Upper lobe of left lung (tissue), 6 donors: ENCODE measurements at regions not wholly inside any gene's neighbourhood (a gene's known extent, or its start where the extent isn't known, plus 50 kb on each side); places are given as distances from the start of the nearest gene placed in this dataset.
"Not testable (repeated sequence)": the region's sequence is repeated elsewhere in the genome, so short reads cannot be mapped to it uniquely, and the experiment has no call there.

Experiments used
- ATAC-seq, 2 donors: fragments of 200-7000 bp; cut with Tn5 transposase; one replicate each; pipeline ENCODE4 v1.9.1; 2022; ENCODE audit warnings: mild to moderate bottlenecking in 2 of 2, moderate library complexity in 2 of 2; ENCODE audit not compliant: low FRiP score in 2 of 2
- DNase-seq, 2 donors: peaks; one replicate each; pipeline ENCODE4 v3.0.0-alpha.2; 2019 to 2020
- H3K27ac ChIP-seq, 4 donors: fragments of 200-600 bp; sonication (generic); one replicate each; pipeline ENCODE4 v1.5.1; 2016 to 2019
- H3K27me3 ChIP-seq, 4 donors: fragments of 200-600 bp; sonication (generic); one replicate each; pipeline ENCODE4 v1.5.1; 2017 to 2019
- H3K36me3 ChIP-seq, 4 donors: fragments of 200-600 bp; sonication (generic); one replicate each; pipeline ENCODE4 v1.5.1; 2016 to 2019
- H3K4me1 ChIP-seq, 4 donors: fragments of 200-600 bp; sonication (generic); one replicate each; pipeline ENCODE4 v1.5.1; 2018 to 2019
- H3K4me3 ChIP-seq, 4 donors: fragments of 200-600 bp; sonication (generic); one replicate each; pipeline ENCODE4 v1.5.1; 2017 to 2019; ENCODE audit warnings: mild to moderate bottlenecking in 2 of 4, moderate library complexity in 1 of 4
- H3K9me3 ChIP-seq, 4 donors: fragments of 200-600 bp; sonication (generic); one replicate each; pipeline ENCODE4 v1.5.1; 2018 to 2019
- CTCF ChIP-seq, 6 experiments: fragments of 450-650 bp in 4 of 6; fragments of 200-600 bp in 2 of 6; sonication (generic) in 2 of 6; IDR thresholded peaks; one replicate each; pipeline ENCODE4 v1.5.1; 2016 to 2019; ENCODE audit warnings: antibody characterized with exemption in 6 of 6
- EP300 ChIP-seq, 4 donors: sonication (generic); formaldehyde crosslinking; IDR thresholded peaks; one replicate each; pipeline ENCODE4 v1.5.1; 2017; ENCODE audit warnings: antibody characterized with exemption in 4 of 4, control low read depth in 2 of 4
- POLR2A ChIP-seq, 4 donors: fragments of 450-650 bp; IDR thresholded peaks; one replicate each; pipeline ENCODE4 v1.5.1; 2016 to 2017; ENCODE audit warnings: antibody characterized with exemption in 4 of 4, mild to moderate bottlenecking in 2 of 4
- POLR2AphosphoS5 ChIP-seq, 2 donors: sonication (generic); formaldehyde crosslinking; IDR thresholded peaks; one replicate each; pipeline ENCODE4 v1.5.1; 2017; ENCODE audit warnings: antibody characterized with exemption in 2 of 2
- WGBS, 2 donors: methylation state at CpG; one replicate each; pipeline ENCODE4 v1.1.5; 2017 to 2018; 5-methylcytosine and 5-hydroxymethylcytosine counted together
- donor health status: DM: no; HTN: no; CAD: no; lungs with moderate emphysema.
- donor health status: DM: no; HTN: yes; CAD: no; lungs with severe emphysema.

- H3K4me3 ChIP-seq, result no peak overlapping the region
- H3K9me3 ChIP-seq, result no peaks in the 10 kb centered on the region
- H3K27me3 ChIP-seq, result no peaks in the 10 kb centered on the region
- no peak overlapping the region for H3K27ac ChIP-seq
- no peaks in the 10 kb centered on the region for H3K36me3 ChIP-seq
- no peaks in the 10 kb centered on the region for H3K4me1 ChIP-seq
- ATAC-seq (no peak), DNase-seq (no peak)
- 94% methylated on average over 3 of the region's 3 CpGs for WGBS, 2 donors
- no peak for TF ChIP-seq POLR2A (IDR thresholded peaks at IDR 0.05)
- TF ChIP-seq CTCF (IDR thresholded peaks at IDR 0.05), result no peak
- TF ChIP-seq POLR2AphosphoS5 (IDR thresholded peaks at IDR 0.05), result no peak
- TF ChIP-seq EP300 (IDR thresholded peaks at IDR 0.05), result no peak
These were observed 712.5 kb downstream of the PLOD2 start for GRCh38 chr3:145448436-145448835.

- no peak overlapping the region for H3K4me3 ChIP-seq
- no peak for ATAC-seq
- no peak for DNase-seq
- no peaks in the 10 kb centered on the region for H3K36me3 ChIP-seq
- no peak overlapping the region for H3K27ac ChIP-seq
- TF ChIP-seq POLR2AphosphoS5 (IDR thresholded peaks at IDR 0.05), result no peak
- no peak for TF ChIP-seq POLR2A (IDR thresholded peaks at IDR 0.05)
- TF ChIP-seq CTCF (IDR thresholded peaks at IDR 0.05), result no peak
- TF ChIP-seq EP300 (IDR thresholded peaks at IDR 0.05), result no peak
- no peaks in the 10 kb centered on the region for H3K9me3 ChIP-seq
- no peaks in the 10 kb centered on the region for H3K27me3 ChIP-seq
- H3K4me1 ChIP-seq, result no peaks in the 10 kb centered on the region
These were observed 710.8 kb downstream of the PLOD2 start for GRCh38 chr3:145450018-145450682.

GRCh38 chr3:145457825-145458552 lies 703.0 kb downstream of the PLOD2 start:
- Histone ChIP-seq H3K27me3 (no peaks in the 10 kb centered on the region), H3K4me3 (no peak overlapping the region), H3K4me1 (no peaks in the 10 kb centered on the region), H3K9me3 (no peaks in the 10 kb centered on the region), H3K27ac (no peak overlapping the region), H3K36me3 (no peaks in the 10 kb centered on the region)
- DNase-seq (no peak), ATAC-seq (no peak)
- TF ChIP-seq POLR2A (IDR thresholded peaks at IDR 0.05) (no peak), EP300 (IDR thresholded peaks at IDR 0.05) (no peak), CTCF (IDR thresholded peaks at IDR 0.05) (no peak), POLR2AphosphoS5 (IDR thresholded peaks at IDR 0.05) (no peak)
- 59 to 60% methylated on average over 6 of the region's 6 CpGs for WGBS, 2 donors

GRCh38 chr3:145459681-145460080 lies 701.3 kb downstream of the PLOD2 start:
- not testable (repeated sequence) for DNase-seq, H3K36me3 ChIP-seq, H3K9me3 ChIP-seq, ATAC-seq, H3K27ac ChIP-seq, H3K27me3 ChIP-seq, H3K4me1 ChIP-seq, H3K4me3 ChIP-seq
- 88% methylated on average over 1 of the region's 1 CpG for WGBS, 2 donors

- no peak for ATAC-seq
- no peak for DNase-seq
- Histone ChIP-seq H3K36me3 (no peaks in the 10 kb centered on the region), H3K27ac (no peak overlapping the region), H3K9me3 (no peaks in the 10 kb centered on the region), H3K27me3 (no peaks in the 10 kb centered on the region), H3K4me3 (no peak overlapping the region), H3K4me1 (no peaks in the 10 kb centered on the region)
- TF ChIP-seq POLR2AphosphoS5 (IDR thresholded peaks at IDR 0.05), result no peak
- TF ChIP-seq EP300 (IDR thresholded peaks at IDR 0.05), result no peak
- no peak for TF ChIP-seq POLR2A (IDR thresholded peaks at IDR 0.05)
- TF ChIP-seq CTCF (IDR thresholded peaks at IDR 0.05), result no peak
- 81 to 89% methylated on average over 3 of the region's 3 CpGs for WGBS, 2 donors
These were observed 689.0 kb downstream of the PLOD2 start for GRCh38 chr3:145471976-145472375.

GRCh38 chr3:145482735-145483134 lies 678.2 kb downstream of the PLOD2 start:
- DNase-seq, result peak in 1 of 2 donors; percentile 33
- not testable (repeated sequence) for H3K4me1 ChIP-seq, ATAC-seq, H3K36me3 ChIP-seq, H3K4me3 ChIP-seq, H3K27me3 ChIP-seq, H3K9me3 ChIP-seq, H3K27ac ChIP-seq
- WGBS, 2 donors, result 88 to 94% methylated on average over 2 to 5 of the region's 25 CpGs
